ENCODE measurements at regions not wholly inside any gene's neighbourhood (a gene's known extent, or its start where the extent isn't known, plus 50 kb on each side); places are given as distances from the start of the nearest gene placed in this dataset.

GRCh38 chr3:757711-758110 lies 335.1 kb upstream of the CNTN6 start:
- TF ChIP-seq EZH2 (IDR thresholded peaks at IDR 0.05; ENCODE audit: borderline replicate concordance) (no peak), CTCF (IDR thresholded peaks at IDR 0.05; ENCODE audit: poor library complexity) (no peak), EZH2phosphoT487 (IDR thresholded peaks at IDR 0.05; ENCODE audit: low read depth, severe bottlenecking, unreplicated experiment) (no peak)
